ENCODE measurements at regions not wholly inside any gene's neighbourhood (a gene's known extent, or its start where the extent isn't known, plus 50 kb on each side); places are given as distances from the start of the nearest gene placed in this dataset.

- peaks cover 15% of the 10 kb centered on the region for H3K4me1 ChIP-seq (ENCODE audit: insufficient read depth, low read length)
Measured at GRCh38 chr6:21395121-21395520, 198.4 kb upstream of the SOX4 start.

GRCh38 chr6:21396313-21396712 is 197.2 kb upstream of the SOX4 start:
- TF ChIP-seq, protein P1, sequence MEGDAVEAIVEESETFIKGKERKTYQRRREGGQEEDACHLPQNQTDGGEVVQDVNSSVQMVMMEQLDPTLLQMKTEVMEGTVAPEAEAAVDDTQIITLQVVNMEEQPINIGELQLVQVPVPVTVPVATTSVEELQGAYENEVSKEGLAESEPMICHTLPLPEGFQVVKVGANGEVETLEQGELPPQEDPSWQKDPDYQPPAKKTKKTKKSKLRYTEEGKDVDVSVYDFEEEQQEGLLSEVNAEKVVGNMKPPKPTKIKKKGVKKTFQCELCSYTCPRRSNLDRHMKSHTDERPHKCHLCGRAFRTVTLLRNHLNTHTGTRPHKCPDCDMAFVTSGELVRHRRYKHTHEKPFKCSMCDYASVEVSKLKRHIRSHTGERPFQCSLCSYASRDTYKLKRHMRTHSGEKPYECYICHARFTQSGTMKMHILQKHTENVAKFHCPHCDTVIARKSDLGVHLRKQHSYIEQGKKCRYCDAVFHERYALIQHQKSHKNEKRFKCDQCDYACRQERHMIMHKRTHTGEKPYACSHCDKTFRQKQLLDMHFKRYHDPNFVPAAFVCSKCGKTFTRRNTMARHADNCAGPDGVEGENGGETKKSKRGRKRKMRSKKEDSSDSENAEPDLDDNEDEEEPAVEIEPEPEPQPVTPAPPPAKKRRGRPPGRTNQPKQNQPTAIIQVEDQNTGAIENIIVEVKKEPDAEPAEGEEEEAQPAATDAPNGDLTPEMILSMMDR (IDR thresholded peaks at IDR 0.05; ENCODE audit: borderline replicate concordance, extremely low read depth, low read length, poor library complexity, severe bottlenecking): no peak
- TF ChIP-seq EZH2 (IDR thresholded peaks at IDR 0.05; ENCODE audit: borderline replicate concordance, low read depth, low read length, severe bottlenecking): no peak
- ATAC-seq (ENCODE audit: insufficient read depth, low read depth): no peak
- no peak overlapping the region for H3K9ac ChIP-seq (ENCODE audit: low read depth, low read length)
- H3K27ac ChIP-seq (ENCODE audit: low read length): no peak overlapping the region
- H2AFZ ChIP-seq (ENCODE audit: low read depth, low read length): no peak overlapping the region
- H3K9me3 ChIP-seq (ENCODE audit: insufficient read depth, low read length, severe bottlenecking): no peaks in the 10 kb centered on the region
- no peaks in the 10 kb centered on the region for H3K79me2 ChIP-seq (ENCODE audit: insufficient read depth, low read length)
- no peaks in the 10 kb centered on the region for H4K20me1 ChIP-seq (ENCODE audit: insufficient read depth, low read length)
- no peaks in the 10 kb centered on the region for H3K36me3 ChIP-seq (ENCODE audit: insufficient read depth, low read length)
- peaks cover 15% of the 10 kb centered on the region for H3K4me1 ChIP-seq (ENCODE audit: insufficient read depth, low read length)
- H3K4me3 ChIP-seq (ENCODE audit: low read depth in 1 of 2, low read length in 2 of 2): no peak overlapping the region
- H3K4me2 ChIP-seq (ENCODE audit: insufficient read depth, low read length): no peak overlapping the region
- no peaks in the 10 kb centered on the region for H3K27me3 ChIP-seq (ENCODE audit: insufficient read depth, low read length, poor library complexity)
- DNase-seq: no peak

More at GRCh38 chr6:21395121-21395520, 198.4 kb upstream of the SOX4 start:
- no peak for DNase-seq
- H3K9me3 ChIP-seq (ENCODE audit: insufficient read depth, low read length, severe bottlenecking): no peaks in the 10 kb centered on the region
- no peak overlapping the region for H3K4me3 ChIP-seq (ENCODE audit: low read depth in 1 of 2, low read length in 2 of 2)
- H3K79me2 ChIP-seq (ENCODE audit: insufficient read depth, low read length): no peaks in the 10 kb centered on the region
- no peak overlapping the region for H3K9ac ChIP-seq (ENCODE audit: low read depth, low read length)
- H3K36me3 ChIP-seq (ENCODE audit: insufficient read depth, low read length): no peaks in the 10 kb centered on the region
- no peaks in the 10 kb centered on the region for H3K27me3 ChIP-seq (ENCODE audit: insufficient read depth, low read length, poor library complexity)
- no peak overlapping the region for H3K4me2 ChIP-seq (ENCODE audit: insufficient read depth, low read length)
- ATAC-seq (ENCODE audit: insufficient read depth, low read depth): no peak
- no peak overlapping the region for H2AFZ ChIP-seq (ENCODE audit: low read depth, low read length)
- TF ChIP-seq, protein P1 (IDR thresholded peaks at IDR 0.05; ENCODE audit: borderline replicate concordance, extremely low read depth, low read length, poor library complexity, severe bottlenecking): no peak
- no peak for TF ChIP-seq EZH2 (IDR thresholded peaks at IDR 0.05; ENCODE audit: borderline replicate concordance, low read depth, low read length, severe bottlenecking)
- H3K27ac ChIP-seq (ENCODE audit: low read length): no peak overlapping the region
- no peaks in the 10 kb centered on the region for H4K20me1 ChIP-seq (ENCODE audit: insufficient read depth, low read length)

DNA sequence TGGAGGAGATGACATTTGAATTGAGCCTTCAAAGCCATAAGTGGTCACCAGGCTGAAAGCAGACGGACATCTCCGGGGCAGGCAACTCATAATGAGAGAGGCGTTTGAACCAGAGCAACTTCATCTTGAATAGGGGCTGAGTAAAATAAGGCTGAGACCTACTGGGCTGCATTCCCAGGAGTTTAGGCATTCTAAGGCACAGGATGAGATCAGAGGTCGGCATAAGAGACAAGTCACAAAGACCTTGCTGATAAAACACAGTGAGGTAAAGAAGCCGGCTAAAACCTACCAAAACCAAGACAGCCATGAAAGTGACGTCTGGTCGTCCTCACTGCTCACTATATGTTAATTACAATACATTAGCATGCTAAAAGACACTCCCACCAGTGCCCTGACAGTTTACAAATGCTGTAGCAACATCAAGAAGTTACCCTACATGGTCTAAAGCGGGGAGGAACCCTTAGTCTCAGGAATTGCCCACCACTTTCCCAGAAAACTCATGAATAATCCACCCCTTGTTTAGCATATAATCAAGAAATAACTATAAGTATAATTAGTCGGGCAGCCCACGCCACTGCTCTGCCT is 194.7 kb upstream of the SOX4 start:
- H2AFZ ChIP-seq (ENCODE audit: low read depth, low read length): no peak overlapping the region
- H3K27me3 ChIP-seq (ENCODE audit: insufficient read depth, low read length, poor library complexity): no peaks in the 10 kb centered on the region
- H4K20me1 ChIP-seq (ENCODE audit: insufficient read depth, low read length): no peaks in the 10 kb centered on the region
- no peaks in the 10 kb centered on the region for H3K36me3 ChIP-seq (ENCODE audit: insufficient read depth, low read length)
- H3K4me2 ChIP-seq (ENCODE audit: insufficient read depth, low read length): no peak overlapping the region
- H3K9me3 ChIP-seq (ENCODE audit: insufficient read depth, low read length, severe bottlenecking): no peaks in the 10 kb centered on the region
- no peak overlapping the region for H3K4me3 ChIP-seq (ENCODE audit: low read depth in 1 of 2, low read length in 2 of 2)
- H3K9ac ChIP-seq (ENCODE audit: low read depth, low read length): no peak overlapping the region
- no peak overlapping the region for H3K27ac ChIP-seq (ENCODE audit: low read length)
- TF ChIP-seq, protein P1 (IDR thresholded peaks at IDR 0.05; ENCODE audit: borderline replicate concordance, extremely low read depth, low read length, poor library complexity, severe bottlenecking): no peak
- no peak for TF ChIP-seq EZH2 (IDR thresholded peaks at IDR 0.05; ENCODE audit: borderline replicate concordance, low read depth, low read length, severe bottlenecking)
- DNase-seq (no peak), ATAC-seq (ENCODE audit: insufficient read depth, low read depth) (no peak)
- H3K4me1 ChIP-seq (ENCODE audit: insufficient read depth, low read length): peaks cover 7% of the 10 kb centered on the region
- no peaks in the 10 kb centered on the region for H3K79me2 ChIP-seq (ENCODE audit: insufficient read depth, low read length)

Data from DND-41 (cell line).